K562 (cell line): ENCODE measurements at regions not wholly inside any gene's neighbourhood (a gene's known extent, or its start where the extent isn't known, plus 50 kb on each side); places are given as distances from the start of the nearest gene placed in this dataset.

ENCODE experiments used
- ARID3A ChIP-seq: IDR thresholded peaks from 2 replicates; pipeline ENCODE4 v1.6.1; 2012; ENCODE audit warnings: low read depth, low read length, improper control_type of control experiment, borderline replicate concordance
- BRF1 ChIP-seq: IDR thresholded peaks from 3 replicates; pipeline ENCODE4 v1.6.1; 2011; ENCODE audit warnings: borderline replicate concordance, mild to moderate bottlenecking; ENCODE audit not compliant: insufficient read length; ENCODE audit errors: extremely low read depth
- CREM ChIP-seq: IDR thresholded peaks from 2 replicates; pipeline ENCODE4 v1.6.1; 2014; ENCODE audit warnings: antibody characterized with exemption, low read depth
- ETV6 ChIP-seq, 3 experiments: fragments of 150-350 bp in 1 of 3; sonication (generic) in 1 of 3; formaldehyde crosslinking in 1 of 3; IDR thresholded peaks; 2 replicates each; pipeline versions ENCODE4 v1.6.1 to v1.8.0; 2014 to 2022; ENCODE audit warnings: borderline replicate concordance in 2 of 3, low read depth in 2 of 3, antibody characterized with exemption in 1 of 3, low read length in 1 of 3, mild to moderate bottlenecking in 1 of 3, missing genetic modification reagents in 1 of 3
- FOXK1 ChIP-seq: sonication (generic); formaldehyde crosslinking; IDR thresholded peaks from 2 replicates; pipeline ENCODE4 v1.8.0; 2022; ENCODE audit warnings: missing genetic modification reagents, mild to moderate bottlenecking, borderline replicate concordance
- MCM2 ChIP-seq: fragments of 450-650 bp; IDR thresholded peaks from 2 replicates; pipeline ENCODE4 v1.6.1; 2017; ENCODE audit warnings: low read depth, mild to moderate bottlenecking
- NR2C2 ChIP-seq, 2 experiments: fragments of 200-800 bp in 1 of 2; sonication (Bioruptor generic) in 1 of 2; sonication (generic) in 1 of 2; formaldehyde crosslinking in 1 of 2; IDR thresholded peaks; 2 replicates each; pipeline versions ENCODE4 v1.6.1 to v1.8.0; 2016 to 2022; ENCODE audit warnings: mild to moderate bottlenecking in 1 of 2, missing compliant biosample characterization in 1 of 2, missing genetic modification characterization in 1 of 2, missing genetic modification reagents in 1 of 2
- PHB ChIP-seq: fragments of 250-450 bp; sonication (Bioruptor Pico); IDR thresholded peaks from 2 replicates; pipeline ENCODE4 v1.5.0; 2021
- PML ChIP-seq: IDR thresholded peaks from 2 replicates; pipeline ENCODE4 v1.6.1; 2012; ENCODE audit warnings: low read length, inconsistent platforms
- POLR2G ChIP-seq: fragments of 200-400 bp; formaldehyde crosslinking; IDR thresholded peaks from 2 replicates; pipeline ENCODE4 v1.6.1; 2017; ENCODE audit warnings: low read depth, mild to moderate bottlenecking, antibody characterized with exemption, low read length, moderate library complexity
- RAD51 ChIP-seq: fragments of 450-650 bp; IDR thresholded peaks from 2 replicates; pipeline ENCODE4 v1.7.1; 2016; ENCODE audit warnings: low read depth, mild to moderate bottlenecking, borderline replicate concordance
- RBBP5 ChIP-seq: fragments of 200-600 bp; sonication (generic); IDR thresholded peaks from 2 replicates; pipeline ENCODE4 v1.6.1; 2012; ENCODE audit warnings: borderline replicate concordance, mild to moderate bottlenecking, low read length, control low read depth, inconsistent platforms; ENCODE audit not compliant: insufficient read depth, poor library complexity, severe bottlenecking
- RBM17 ChIP-seq: fragments of 200-400 bp; formaldehyde crosslinking; IDR thresholded peaks from 2 replicates; pipeline ENCODE4 v1.6.1; 2017; ENCODE audit warnings: low read depth, mild to moderate bottlenecking, low read length, borderline replicate concordance
- SMARCC2 ChIP-seq: fragments of 450-650 bp; IDR thresholded peaks from 2 replicates; pipeline ENCODE4 v1.6.1; 2017; ENCODE audit warnings: antibody characterized with exemption, moderate library complexity, mild to moderate bottlenecking, low read depth
- TAF9B ChIP-seq: fragments of 450-650 bp; IDR thresholded peaks from 2 replicates; pipeline ENCODE4 v1.6.1; 2018; ENCODE audit warnings: mild to moderate bottlenecking; ENCODE audit not compliant: partially characterized antibody
- ZBTB8A ChIP-seq: fragments of 450-650 bp; IDR thresholded peaks from 2 replicates; pipeline ENCODE4 v1.6.1; 2018; ENCODE audit warnings: mild to moderate bottlenecking, moderate library complexity; ENCODE audit not compliant: partially characterized antibody
- ZC3H4 ChIP-seq: sonication (generic); formaldehyde crosslinking; IDR thresholded peaks from 2 replicates; pipeline ENCODE4 v1.9.0; 2021; ENCODE audit warnings: missing genetic modification reagents, borderline replicate concordance
- ZNF274 ChIP-seq: IDR thresholded peaks from 2 replicates; pipeline ENCODE4 v1.6.1; 2011; ENCODE audit warnings: low read depth, mild to moderate bottlenecking, low read length, moderate library complexity, borderline replicate concordance
- ZNF280A ChIP-seq: fragments of 450-650 bp; IDR thresholded peaks from 2 replicates; pipeline ENCODE4 v1.6.1; 2018; ENCODE audit warnings: mild to moderate bottlenecking, low read depth; ENCODE audit not compliant: partially characterized antibody
- ZNF707 ChIP-seq: fragments of 250-450 bp; sonication (Bioruptor Pico); conservative IDR thresholded peaks from 2 replicates; pipeline ENCODE4 v1.8.0; 2022; ENCODE audit warnings: inconsistent platforms, mild to moderate bottlenecking, moderate library complexity
- ZSCAN32 ChIP-seq: fragments of 450-650 bp; formaldehyde crosslinking; IDR thresholded peaks from 2 replicates; pipeline ENCODE4 v1.4.0; 2020; ENCODE audit warnings: mild to moderate bottlenecking, moderate library complexity
- ZZZ3 ChIP-seq: fragments of 450-650 bp; IDR thresholded peaks from 2 replicates; pipeline ENCODE4 v1.6.1; 2016; ENCODE audit warnings: antibody characterized with exemption, mild to moderate bottlenecking, moderate library complexity
- TF ChIP-seq, protein P1 (sequence below): IDR thresholded peaks from 2 replicates; pipeline ENCODE4 v1.6.1; 2014; ENCODE audit warnings: antibody characterized with exemption

DNA sequence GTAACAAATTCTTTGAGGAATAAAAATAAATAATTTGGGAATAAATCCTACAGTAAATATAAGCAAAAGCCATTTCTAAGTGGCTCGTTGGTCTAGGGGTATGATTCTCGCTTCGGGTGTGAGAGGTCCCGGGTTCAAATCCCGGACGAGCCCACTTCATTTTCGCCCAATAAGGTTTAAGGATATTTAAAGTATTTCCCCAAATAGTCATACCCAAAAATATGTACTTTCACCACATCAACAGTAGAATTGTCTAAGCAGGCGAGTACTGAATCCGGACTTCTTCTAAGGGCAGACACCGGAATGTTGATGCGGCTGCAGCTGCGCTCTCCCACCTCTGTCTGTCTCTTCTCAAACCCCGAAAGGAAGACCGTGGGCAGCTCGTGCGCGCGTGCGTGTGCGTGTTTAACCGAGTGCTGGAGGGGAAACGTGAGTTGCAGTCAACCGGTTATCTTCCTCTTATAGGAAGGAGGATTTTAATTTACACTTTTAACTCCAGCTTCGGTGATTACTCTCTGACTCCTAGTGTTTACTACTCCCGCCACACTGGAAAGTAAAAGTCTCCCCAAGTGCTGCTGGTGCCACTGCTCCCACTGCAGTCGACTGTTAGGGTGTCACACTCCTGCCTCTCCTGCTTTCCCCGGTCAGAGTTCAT is 155.7 kb upstream of the PRSS16 start (continued):
- TF ChIP-seq ARID3A (peak; percentile 96), CREM (peak; percentile 15; the same call in 1 of the 2 replicates), PHB (CRISPR knock-in tag) (peak; percentile 88), ZNF707 (CRISPR knock-in tag) (no peak), ZBTB8A (peak; percentile 89), BRF1 (peak; percentile 22), RBM17 (no peak), ZC3H4 (CRISPR knock-in tag) (no peak), SMARCC2 (no peak), TAF9B (peak; percentile 13), MCM2 (no peak), RAD51 (0 out of 2 replicates have a peak, but pooled peaks have one; percentile 6), ZSCAN32 (CRISPR knock-in tag) (no peak), ZNF280A (no peak), ETV6 (IDR thresholded peaks at IDR 0.05; ENCODE audit: borderline replicate concordance in 1 of 2, low read depth in 2 of 2, low read length in 1 of 2) (no peak), ETV6 (CRISPR knock-in tag; IDR thresholded peaks at IDR 0.05; ENCODE audit: borderline replicate concordance) (no peak), PML (no peak), NR2C2 (CRISPR knock-in tag; IDR thresholded peaks at IDR 0.05) (no peak; the same call in 1 of the 2 replicates), NR2C2 (tag; IDR thresholded peaks at IDR 0.05) (peak; percentile 71; the same call in 1 of the 2 replicates), RBBP5 (peak; percentile 92), ZNF274 (0 out of 2 replicates have a peak, but pooled peaks have one; percentile 55), FOXK1 (CRISPR knock-in tag) (no peak), POLR2G (peak; percentile 43; the same call in 1 of the 2 replicates), ZZZ3 (no peak)
- TF ChIP-seq, protein P1, sequence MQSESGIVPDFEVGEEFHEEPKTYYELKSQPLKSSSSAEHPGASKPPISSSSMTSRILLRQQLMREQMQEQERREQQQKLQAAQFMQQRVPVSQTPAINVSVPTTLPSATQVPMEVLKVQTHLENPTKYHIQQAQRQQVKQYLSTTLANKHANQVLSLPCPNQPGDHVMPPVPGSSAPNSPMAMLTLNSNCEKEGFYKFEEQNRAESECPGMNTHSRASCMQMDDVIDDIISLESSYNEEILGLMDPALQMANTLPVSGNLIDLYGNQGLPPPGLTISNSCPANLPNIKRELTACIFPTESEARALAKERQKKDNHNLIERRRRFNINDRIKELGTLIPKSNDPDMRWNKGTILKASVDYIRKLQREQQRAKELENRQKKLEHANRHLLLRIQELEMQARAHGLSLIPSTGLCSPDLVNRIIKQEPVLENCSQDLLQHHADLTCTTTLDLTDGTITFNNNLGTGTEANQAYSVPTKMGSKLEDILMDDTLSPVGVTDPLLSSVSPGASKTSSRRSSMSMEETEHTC: no peak
